ENCODE measurements at regions not wholly inside any gene's neighbourhood (a gene's known extent, or its start where the extent isn't known, plus 50 kb on each side); places are given as distances from the start of the nearest gene placed in this dataset.

- ChIA-PET CTCF (ENCODE audit: low intra/inter-chr PET ratio, low total read pairs) (no interaction called here), POLR2A (no interaction called here)
- H3K36me3 ChIP-seq (replicated peaks in 1 of 2; ENCODE audit: control insufficient read depth in 1 of 2, insufficient read depth in 2 of 2, low read length in 2 of 2), result no peaks in the 10 kb centered on the region
- no TSS peak for BruUV-seq (replicated peaks)
- DNase-seq (ENCODE audit: low spot score) (no peak), ATAC-seq (no peak), FAIRE-seq (no peak)
- H3K27ac ChIP-seq (ENCODE audit: extremely low read length, insufficient read depth, low read length), result no peak overlapping the region
- H3K4me3 ChIP-seq (replicated peaks in 1 of 3; ENCODE audit: insufficient read depth in 1 of 3, low read depth in 2 of 3, low read length in 3 of 3), result no peak overlapping the region
- in situ Hi-C loops (cut with HindIII; ENCODE audit: extremely low pct_ligation_motif_present, low pct_unique_long_range_greater_than_20kb) (no loop called here), intact Hi-C loops (cut with micrococcal nuclease; ENCODE audit: unreplicated experiment) (no loop called here)
- H4K20me1 ChIP-seq (ENCODE audit: insufficient read depth, low read length), result no peaks in the 10 kb centered on the region
- TF ChIP-seq ZNF75D (CRISPR knock-in tag; IDR thresholded peaks at IDR 0.05; ENCODE audit: borderline replicate concordance) (no peak), RBAK (CRISPR knock-in tag; IDR thresholded peaks at IDR 0.05) (no peak), ZBTB20 (CRISPR knock-in tag; IDR thresholded peaks at IDR 0.05; ENCODE audit: borderline replicate concordance, low read depth) (no peak), ZNF281 (CRISPR knock-in tag; IDR thresholded peaks at IDR 0.05; ENCODE audit: borderline replicate concordance) (no peak), ZBTB39 (CRISPR knock-in tag; IDR thresholded peaks at IDR 0.05) (no peak), ZNF543 (CRISPR knock-in tag; IDR thresholded peaks at IDR 0.05) (no peak), BORCS8-MEF2B (CRISPR knock-in tag; IDR thresholded peaks at IDR 0.05) (no peak), KLF13 (CRISPR knock-in tag; IDR thresholded peaks at IDR 0.05) (no peak), ZNF503 (CRISPR knock-in tag; IDR thresholded peaks at IDR 0.05) (no peak), PAF1 (CRISPR knock-in tag; IDR thresholded peaks at IDR 0.05) (no peak), HOXD1 (CRISPR knock-in tag; IDR thresholded peaks at IDR 0.05) (no peak)
- TF ChIP-seq, protein P1, sequence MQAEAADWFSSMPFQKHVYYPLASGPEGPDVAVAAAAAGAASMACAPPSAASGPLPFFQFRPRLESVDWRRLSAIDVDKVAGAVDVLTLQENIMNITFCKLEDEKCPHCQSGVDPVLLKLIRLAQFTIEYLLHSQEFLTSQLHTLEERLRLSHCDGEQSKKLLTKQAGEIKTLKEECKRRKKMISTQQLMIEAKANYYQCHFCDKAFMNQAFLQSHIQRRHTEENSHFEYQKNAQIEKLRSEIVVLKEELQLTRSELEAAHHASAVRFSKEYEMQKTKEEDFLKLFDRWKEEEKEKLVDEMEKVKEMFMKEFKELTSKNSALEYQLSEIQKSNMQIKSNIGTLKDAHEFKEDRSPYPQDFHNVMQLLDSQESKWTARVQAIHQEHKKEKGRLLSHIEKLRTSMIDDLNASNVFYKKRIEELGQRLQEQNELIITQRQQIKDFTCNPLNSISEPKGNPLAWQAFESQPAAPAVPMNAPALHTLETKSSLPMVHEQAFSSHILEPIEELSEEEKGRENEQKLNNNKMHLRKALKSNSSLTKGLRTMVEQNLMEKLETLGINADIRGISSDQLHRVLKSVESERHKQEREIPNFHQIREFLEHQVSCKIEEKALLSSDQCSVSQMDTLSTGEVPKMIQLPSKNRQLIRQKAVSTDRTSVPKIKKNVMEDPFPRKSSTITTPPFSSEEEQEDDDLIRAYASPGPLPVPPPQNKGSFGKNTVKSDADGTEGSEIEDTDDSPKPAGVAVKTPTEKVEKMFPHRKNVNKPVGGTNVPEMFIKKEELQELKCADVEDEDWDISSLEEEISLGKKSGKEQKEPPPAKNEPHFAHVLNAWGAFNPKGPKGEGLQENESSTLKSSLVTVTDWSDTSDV (CRISPR knock-in tag; IDR thresholded peaks at IDR 0.05), result no peak
- no peaks in the 10 kb centered on the region for H3K9me3 ChIP-seq (ENCODE audit: low read length)
- no peaks in the 10 kb centered on the region for H3K4me1 ChIP-seq (ENCODE audit: insufficient read depth, low read length)
- H3K79me2 ChIP-seq (ENCODE audit: insufficient read depth, low read length), result no peaks in the 10 kb centered on the region
- H2AFZ ChIP-seq (ENCODE audit: low read length), result no peak overlapping the region
- H3K4me2 ChIP-seq (ENCODE audit: low read depth, low read length), result no peak overlapping the region
- H3K27me3 ChIP-seq (ENCODE audit: control insufficient read depth in 1 of 2, insufficient read depth in 2 of 2, low read length in 2 of 2), result no peaks in the 10 kb centered on the region
- 0% methylated on average over 3 of the region's 3 CpGs for WGBS (ENCODE audit: low lambda C conversion rate)
- no peak overlapping the region for H3K9ac ChIP-seq (ENCODE audit: insufficient read depth, low read depth, low read length)
Measured at GRCh38 chrX:114252186-114252585, 331.7 kb upstream of the HTR2C start.
